ENCODE measurements at regions not wholly inside any gene's neighbourhood (a gene's known extent, or its start where the extent isn't known, plus 50 kb on each side); places are given as distances from the start of the nearest gene placed in this dataset.

DNA sequence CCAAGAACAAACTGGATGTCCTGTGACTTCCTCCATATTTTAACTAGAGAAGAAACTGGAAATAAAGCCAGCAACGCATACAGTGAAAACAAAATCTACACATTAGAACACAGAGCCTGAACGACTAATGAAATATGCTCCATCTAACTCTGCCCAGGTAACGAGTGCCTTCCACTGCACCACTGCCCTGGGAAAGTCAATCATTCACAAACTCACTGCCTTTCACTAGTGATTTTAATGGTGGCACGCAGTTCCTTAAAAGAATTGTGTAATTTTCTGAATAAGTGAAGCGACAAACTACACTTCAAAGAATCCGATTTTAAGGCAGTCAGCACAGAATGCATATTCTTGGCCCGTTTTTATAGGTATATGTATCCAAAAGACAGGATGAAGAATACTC is 416.0 kb downstream of the SHQ1 start:
- H3K4me3 ChIP-seq (ENCODE audit: low read length) = no peak overlapping the region

DNA sequence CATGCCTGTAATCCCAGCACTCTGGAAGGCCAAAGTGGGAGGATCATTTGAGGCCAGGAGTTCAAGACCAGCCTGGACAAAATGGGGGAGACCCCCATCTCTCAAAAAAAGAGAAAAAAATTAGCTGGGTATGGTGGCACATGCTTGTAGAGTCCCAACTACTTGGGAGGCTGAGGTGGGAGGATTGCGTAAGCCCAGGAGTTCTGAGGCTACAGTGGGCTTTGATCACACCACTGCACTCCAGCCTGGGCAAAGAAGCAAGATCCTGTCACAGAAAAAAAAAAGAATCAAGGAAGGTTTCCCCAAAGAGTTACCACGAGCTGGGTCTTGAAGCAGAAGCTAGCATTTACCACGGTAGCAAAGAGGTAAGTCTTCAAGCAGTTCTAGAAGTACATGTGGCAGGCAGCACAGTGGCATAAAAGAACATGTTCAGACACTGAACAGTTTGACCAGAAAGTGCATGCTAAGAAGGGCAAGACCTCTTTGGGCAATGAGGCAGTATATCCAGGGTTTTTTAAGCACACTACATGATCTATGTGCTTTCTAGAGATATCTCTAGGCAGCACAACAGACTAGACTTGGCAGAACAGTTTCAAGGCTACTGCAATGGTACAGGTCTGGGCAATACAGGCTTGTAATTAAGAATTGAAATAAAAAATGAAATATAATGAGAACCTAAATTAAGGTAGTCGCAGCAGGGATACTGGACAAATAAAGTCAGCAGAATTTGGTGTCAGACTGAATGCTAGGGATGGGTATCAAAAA is 418.5 kb downstream of the SHQ1 start:
- Histone ChIP-seq H3K4me3 (ENCODE audit: low read length) (no peak overlapping the region), H3K4me2 (ENCODE audit: low read length) (no peak overlapping the region), H3K36me3 (ENCODE audit: insufficient read depth, low read length) (no peaks in the 10 kb centered on the region), H3K9ac (ENCODE audit: low read depth, low read length) (no peak overlapping the region), H3K9me3 (replicated peaks; ENCODE audit: low read length) (no peaks in the 10 kb centered on the region), H3K27me3 (ENCODE audit: control insufficient read depth, insufficient read depth, low read length) (no peaks in the 10 kb centered on the region), H3K4me1 (ENCODE audit: control insufficient read depth, insufficient read depth, low read length) (no peaks in the 10 kb centered on the region)

More for the DNA sequence above, 416.0 kb downstream of the SHQ1 start:
- Histone ChIP-seq H3K27me3 (ENCODE audit: control insufficient read depth, insufficient read depth, low read length) (no peaks in the 10 kb centered on the region), H3K4me2 (ENCODE audit: low read length) (no peak overlapping the region), H3K9ac (ENCODE audit: low read depth, low read length) (no peak overlapping the region), H3K4me1 (ENCODE audit: control insufficient read depth, insufficient read depth, low read length) (no peaks in the 10 kb centered on the region), H3K9me3 (replicated peaks; ENCODE audit: low read length) (no peaks in the 10 kb centered on the region), H3K36me3 (ENCODE audit: insufficient read depth, low read length) (no peaks in the 10 kb centered on the region)

DNA sequence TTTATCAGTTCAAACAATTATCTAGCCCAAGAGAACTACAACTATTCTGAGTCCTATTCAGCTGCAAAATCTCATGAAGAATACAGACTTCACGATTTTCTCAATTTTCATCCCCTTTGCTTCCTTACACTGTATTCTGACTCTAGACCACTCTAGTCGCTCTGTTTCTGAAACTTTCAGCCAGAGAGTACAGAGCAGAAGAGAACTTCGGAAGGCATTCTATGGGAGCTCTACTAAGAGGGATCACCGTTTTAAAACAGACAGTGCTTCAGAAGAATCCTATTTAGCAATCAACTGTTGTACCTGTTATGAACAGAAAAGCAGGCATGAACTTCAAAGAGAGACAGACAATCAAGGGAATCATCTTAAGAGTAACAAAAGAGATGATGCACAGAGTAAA is 419.4 kb downstream of the SHQ1 start:
- Histone ChIP-seq H3K4me1 (ENCODE audit: control insufficient read depth, insufficient read depth, low read length) (no peaks in the 10 kb centered on the region), H3K36me3 (ENCODE audit: insufficient read depth, low read length) (no peaks in the 10 kb centered on the region), H3K27me3 (ENCODE audit: control insufficient read depth, insufficient read depth, low read length) (no peaks in the 10 kb centered on the region), H3K9ac (ENCODE audit: low read depth, low read length) (no peak overlapping the region), H3K9me3 (replicated peaks; ENCODE audit: low read length) (no peaks in the 10 kb centered on the region), H3K4me3 (ENCODE audit: low read length) (no peak overlapping the region), H3K4me2 (ENCODE audit: low read length) (no peak overlapping the region)

- Histone ChIP-seq H3K4me1 (ENCODE audit: control insufficient read depth, insufficient read depth, low read length) (no peaks in the 10 kb centered on the region), H3K9me3 (replicated peaks; ENCODE audit: low read length) (no peaks in the 10 kb centered on the region), H3K4me2 (ENCODE audit: low read length) (no peak overlapping the region), H3K36me3 (ENCODE audit: insufficient read depth, low read length) (no peaks in the 10 kb centered on the region), H3K4me3 (ENCODE audit: low read length) (no peak overlapping the region), H3K9ac (ENCODE audit: low read depth, low read length) (no peak overlapping the region), H3K27me3 (ENCODE audit: control insufficient read depth, insufficient read depth, low read length) (no peaks in the 10 kb centered on the region)
Observed at GRCh38 chr3:72427624-72428023, 420.6 kb downstream of the SHQ1 start.

GRCh38 chr3:72426618-72427397 is 421.4 kb downstream of the SHQ1 start:
- no peaks in the 10 kb centered on the region for H3K9me3 ChIP-seq (replicated peaks; ENCODE audit: low read length)
- H3K4me3 ChIP-seq (ENCODE audit: low read length) = no peak overlapping the region
- no peak overlapping the region for H3K9ac ChIP-seq (ENCODE audit: low read depth, low read length)
- H3K4me2 ChIP-seq (ENCODE audit: low read length) = no peak overlapping the region
- no peaks in the 10 kb centered on the region for H3K4me1 ChIP-seq (ENCODE audit: control insufficient read depth, insufficient read depth, low read length)
- no peaks in the 10 kb centered on the region for H3K27me3 ChIP-seq (ENCODE audit: control insufficient read depth, insufficient read depth, low read length)
- no peaks in the 10 kb centered on the region for H3K36me3 ChIP-seq (ENCODE audit: insufficient read depth, low read length)

GRCh38 chr3:72423643-72424042 is 424.6 kb downstream of the SHQ1 start:
- H3K4me2 ChIP-seq (ENCODE audit: low read length) = no peak overlapping the region
- H3K27me3 ChIP-seq (ENCODE audit: control insufficient read depth, insufficient read depth, low read length) = no peaks in the 10 kb centered on the region
- H3K9me3 ChIP-seq (replicated peaks; ENCODE audit: low read length) = no peaks in the 10 kb centered on the region
- H3K4me3 ChIP-seq (ENCODE audit: low read length) = no peak overlapping the region
- H3K9ac ChIP-seq (ENCODE audit: low read depth, low read length) = no peak overlapping the region
- peaks cover 2% of the 10 kb centered on the region for H3K4me1 ChIP-seq (ENCODE audit: control insufficient read depth, insufficient read depth, low read length)
- no peaks in the 10 kb centered on the region for H3K36me3 ChIP-seq (ENCODE audit: insufficient read depth, low read length)

DNA sequence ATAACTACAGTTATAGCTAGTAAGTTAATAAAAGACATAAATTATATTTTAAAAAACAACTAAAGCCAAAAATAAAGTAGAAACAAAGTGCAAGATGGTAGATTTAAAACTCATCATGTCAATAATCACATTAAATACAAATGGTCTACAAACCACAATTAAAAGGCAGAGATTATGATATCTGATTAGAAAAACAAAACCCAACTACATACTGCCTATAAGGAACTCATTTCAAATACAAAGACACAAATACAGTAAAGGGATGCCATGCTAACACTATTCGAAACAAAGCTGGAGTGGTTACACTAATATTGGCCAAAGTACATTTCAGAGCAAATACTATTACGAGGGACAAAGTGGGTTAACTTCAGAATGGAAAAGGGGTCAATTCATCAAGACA is 426.5 kb downstream of the SHQ1 start:
- Histone ChIP-seq H3K9ac (ENCODE audit: low read depth, low read length) (no peak overlapping the region), H3K27me3 (ENCODE audit: control insufficient read depth, insufficient read depth, low read length) (no peaks in the 10 kb centered on the region), H3K9me3 (replicated peaks; ENCODE audit: low read length) (no peaks in the 10 kb centered on the region), H3K4me3 (ENCODE audit: low read length) (no peak overlapping the region), H3K4me2 (ENCODE audit: low read length) (no peak overlapping the region), H3K4me1 (ENCODE audit: control insufficient read depth, insufficient read depth, low read length) (peaks cover 13% of the 10 kb centered on the region), H3K36me3 (ENCODE audit: insufficient read depth, low read length) (no peaks in the 10 kb centered on the region)

GRCh38 chr3:72421126-72421525 is 427.1 kb downstream of the SHQ1 start:
- H3K4me2 ChIP-seq (ENCODE audit: low read length) = no peak overlapping the region
- H3K4me3 ChIP-seq (ENCODE audit: low read length) = no peak overlapping the region
- peaks cover 13% of the 10 kb centered on the region for H3K4me1 ChIP-seq (ENCODE audit: control insufficient read depth, insufficient read depth, low read length)
- H3K9ac ChIP-seq (ENCODE audit: low read depth, low read length) = no peak overlapping the region
- H3K27me3 ChIP-seq (ENCODE audit: control insufficient read depth, insufficient read depth, low read length) = no peaks in the 10 kb centered on the region
- no peaks in the 10 kb centered on the region for H3K9me3 ChIP-seq (replicated peaks; ENCODE audit: low read length)
- no peaks in the 10 kb centered on the region for H3K36me3 ChIP-seq (ENCODE audit: insufficient read depth, low read length)

GRCh38 chr3:72418856-72419255 is 429.4 kb downstream of the SHQ1 start:
- Histone ChIP-seq H3K4me1 (ENCODE audit: control insufficient read depth, insufficient read depth, low read length) (peaks cover 13% of the 10 kb centered on the region), H3K4me2 (ENCODE audit: low read length) (no peak overlapping the region), H3K36me3 (ENCODE audit: insufficient read depth, low read length) (no peaks in the 10 kb centered on the region), H3K9me3 (replicated peaks; ENCODE audit: low read length) (no peaks in the 10 kb centered on the region), H3K4me3 (ENCODE audit: low read length) (no peak overlapping the region), H3K27me3 (ENCODE audit: control insufficient read depth, insufficient read depth, low read length) (no peaks in the 10 kb centered on the region), H3K9ac (ENCODE audit: low read depth, low read length) (no peak overlapping the region)

DNA sequence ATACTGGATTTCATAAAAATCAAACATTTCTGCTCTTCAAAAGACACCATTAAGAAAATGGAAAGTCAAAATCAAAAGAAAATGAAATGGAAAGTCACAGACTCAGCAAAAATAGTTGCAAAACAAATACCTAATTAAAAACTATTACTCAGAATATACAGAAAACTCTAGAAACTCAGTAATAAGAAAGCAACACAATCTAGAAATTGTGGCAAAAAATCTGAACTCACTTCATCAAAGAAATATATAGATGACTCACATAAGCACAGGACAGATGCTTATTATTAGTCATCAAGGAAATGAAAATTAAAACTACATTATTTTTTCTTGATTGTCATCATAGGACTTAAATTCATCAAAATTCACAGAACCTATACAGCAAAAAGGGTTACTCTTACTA is 430.0 kb downstream of the SHQ1 start:
- Histone ChIP-seq H3K4me1 (ENCODE audit: control insufficient read depth, insufficient read depth, low read length) (peaks cover 17% of the 10 kb centered on the region), H3K9me3 (replicated peaks; ENCODE audit: low read length) (no peaks in the 10 kb centered on the region), H3K27me3 (ENCODE audit: control insufficient read depth, insufficient read depth, low read length) (no peaks in the 10 kb centered on the region), H3K36me3 (ENCODE audit: insufficient read depth, low read length) (no peaks in the 10 kb centered on the region), H3K9ac (ENCODE audit: low read depth, low read length) (no peak overlapping the region), H3K4me2 (ENCODE audit: low read length) (no peak overlapping the region), H3K4me3 (ENCODE audit: low read length) (no peak overlapping the region)

- no peak overlapping the region for H3K4me2 ChIP-seq (ENCODE audit: low read length)
- H3K27me3 ChIP-seq (ENCODE audit: control insufficient read depth, insufficient read depth, low read length) = no peaks in the 10 kb centered on the region
- H3K4me1 ChIP-seq (ENCODE audit: control insufficient read depth, insufficient read depth, low read length) = peaks cover 30% of the 10 kb centered on the region
- H3K9ac ChIP-seq (ENCODE audit: low read depth, low read length) = no peak overlapping the region
- no peak overlapping the region for H3K4me3 ChIP-seq (ENCODE audit: low read length)
- H3K36me3 ChIP-seq (ENCODE audit: insufficient read depth, low read length) = no peaks in the 10 kb centered on the region
- no peaks in the 10 kb centered on the region for H3K9me3 ChIP-seq (replicated peaks; ENCODE audit: low read length)
Observed at GRCh38 chr3:72414481-72415016, 433.7 kb downstream of the SHQ1 start.
